HepG2 (cell line): ENCODE measurements at regions not wholly inside any gene's neighbourhood (a gene's known extent, or its start where the extent isn't known, plus 50 kb on each side); places are given as distances from the start of the nearest gene placed in this dataset.

Source experiments
- ATAC-seq: fragments of 200-7000 bp; cut with Tn5 transposase; 3 replicates; pipeline ENCODE4 v1.9.1; 2020; ENCODE audit warnings: mild to moderate bottlenecking, moderate library complexity
- BruUV-seq: library from RNA; stranded (reverse); fragments of 400-500 nt; replicated peaks from 2 replicates; lab custom pipeline; 2021; lab: Mats Ljungman, UMichigan
- CTCF ChIA-PET: fragments of 300-600 bp; formaldehyde crosslinking; extraction: SDS; loops from one replicate; lab custom pipeline; 2021; ENCODE audit warnings: low total read pairs, inconsistent platforms, low intra/inter-chr PET ratio; lab: Yijun Ruan, JAX
- POLR2A ChIA-PET: fragments of 350-600 bp; sonication (Branson Sonifier 250); formaldehyde crosslinking; loops from one replicate; lab custom pipeline; 2020; ENCODE audit warnings: antibody characterized with exemption, inconsistent platforms; lab: Yijun Ruan, JAX
- DNase-seq: peaks from one replicate; pipeline ENCODE4 v3.0.0-alpha.2; 2015; ENCODE audit warnings: low spot score
- FAIRE-seq: peaks from 3 replicates; lab custom pipeline; 2011; peaks lifted over from hg19 to GRCh38; lab: Jason Lieb, UNC
- H2AFZ ChIP-seq: one replicate; pipeline ENCODE4 v1.6.1; 2011; ENCODE audit warnings: low read length, inconsistent platforms
- H3K27ac ChIP-seq: fragments of 300-600 bp; 3 replicates; pipeline ENCODE4 v1.8.0; 2011; ENCODE audit warnings: mixed run types, mild to moderate bottlenecking, mixed read lengths, low read length, inconsistent platforms; ENCODE audit not compliant: insufficient read depth; ENCODE audit errors: extremely low read length
- H3K27me3 ChIP-seq, 2 experiments: fragments of 200-600 bp in 1 of 2; 2 replicates in 1 of 2; 3 replicates in 1 of 2; pipeline versions ENCODE4 v1.6.0 to v1.8.0; 2011; ENCODE audit warnings: low read length in 2 of 2, mild to moderate bottlenecking in 2 of 2, moderate library complexity in 2 of 2, inconsistent platforms in 1 of 2; ENCODE audit not compliant: insufficient read depth in 2 of 2, control insufficient read depth in 1 of 2
- H3K36me3 ChIP-seq, 2 experiments: fragments of 200-600 bp in 1 of 2; replicated peaks in 1 of 2; 2 replicates in 1 of 2; 3 replicates in 1 of 2; pipeline versions ENCODE4 v1.5.1 to v1.8.0; 2011; ENCODE audit warnings: low read length in 2 of 2, inconsistent platforms in 1 of 2; ENCODE audit not compliant: insufficient read depth in 2 of 2, control insufficient read depth in 1 of 2
- H3K4me1 ChIP-seq: 2 replicates; pipeline ENCODE4 v1.5.1; 2012; ENCODE audit warnings: low read length, inconsistent platforms; ENCODE audit not compliant: insufficient read depth
- H3K4me2 ChIP-seq: 2 replicates; pipeline ENCODE4 v1.6.0; 2011; ENCODE audit warnings: low read depth, low read length, inconsistent platforms
- H3K4me3 ChIP-seq, 3 experiments: fragments of 200-600 bp in 1 of 3; sonication (generic), shearing (Covaris generic) in 1 of 3; replicated peaks in 1 of 3; 2 replicates each; pipeline ENCODE4 v1.5.1; 2011 to 2016; ENCODE audit warnings: low read length in 3 of 3, inconsistent platforms in 2 of 3, low read depth in 2 of 3, mild to moderate bottlenecking in 2 of 3, control low read depth in 1 of 3, mixed read lengths in 1 of 3; ENCODE audit not compliant: insufficient read depth in 1 of 3
- H3K79me2 ChIP-seq: one replicate; pipeline ENCODE4 v1.6.1; 2011; ENCODE audit warnings: low read length, inconsistent platforms; ENCODE audit not compliant: insufficient read depth
- H3K9ac ChIP-seq: 2 replicates; pipeline ENCODE4 v1.6.0; 2011; ENCODE audit warnings: mild to moderate bottlenecking, low read depth, low read length, inconsistent platforms; ENCODE audit not compliant: insufficient read depth
- H3K9me3 ChIP-seq: 2 replicates; pipeline ENCODE4 v1.5.1; 2012; ENCODE audit warnings: mild to moderate bottlenecking, low read length
- H4K20me1 ChIP-seq: 2 replicates; pipeline ENCODE4 v1.6.0; 2011; ENCODE audit warnings: inconsistent platforms, mild to moderate bottlenecking, low read length, moderate library complexity; ENCODE audit not compliant: insufficient read depth
- CHD2 ChIP-seq: IDR thresholded peaks from 2 replicates; pipeline ENCODE4 v1.6.1; 2011; ENCODE audit warnings: low read depth, low read length, improper control_type of control experiment
- ZBTB46 ChIP-seq: sonication (generic); formaldehyde crosslinking; IDR thresholded peaks from 2 replicates; pipeline ENCODE4 v1.4.0; 2020; ENCODE audit warnings: mild to moderate bottlenecking, missing genetic modification reagents, borderline replicate concordance
- WGBS: methylation state at CpG from one replicate; pipeline ENCODE4 v1.1.6; 2017; ENCODE audit warnings: low lambda C conversion rate; 5-methylcytosine and 5-hydroxymethylcytosine counted together
- in situ Hi-C: cut with HindIII; loops from 2 replicates; pipeline ENCODE4 v1.10.0; 2017; ENCODE audit warnings: low pct_unique_long_range_greater_than_20kb; ENCODE audit not compliant: extremely low pct_ligation_motif_present
- intact Hi-C: fragments of 100-400 bp; cut with micrococcal nuclease; formaldehyde crosslinking; loops from one replicate; pipeline ENCODE4 v1.10.0; 2022; ENCODE audit not compliant: unreplicated experiment
- TF ChIP-seq, protein P1 (sequence below): sonication (generic); formaldehyde crosslinking; IDR thresholded peaks from 2 replicates; pipeline ENCODE4 v1.4.0; 2020; ENCODE audit warnings: missing genetic modification reagents, borderline replicate concordance

DNA sequence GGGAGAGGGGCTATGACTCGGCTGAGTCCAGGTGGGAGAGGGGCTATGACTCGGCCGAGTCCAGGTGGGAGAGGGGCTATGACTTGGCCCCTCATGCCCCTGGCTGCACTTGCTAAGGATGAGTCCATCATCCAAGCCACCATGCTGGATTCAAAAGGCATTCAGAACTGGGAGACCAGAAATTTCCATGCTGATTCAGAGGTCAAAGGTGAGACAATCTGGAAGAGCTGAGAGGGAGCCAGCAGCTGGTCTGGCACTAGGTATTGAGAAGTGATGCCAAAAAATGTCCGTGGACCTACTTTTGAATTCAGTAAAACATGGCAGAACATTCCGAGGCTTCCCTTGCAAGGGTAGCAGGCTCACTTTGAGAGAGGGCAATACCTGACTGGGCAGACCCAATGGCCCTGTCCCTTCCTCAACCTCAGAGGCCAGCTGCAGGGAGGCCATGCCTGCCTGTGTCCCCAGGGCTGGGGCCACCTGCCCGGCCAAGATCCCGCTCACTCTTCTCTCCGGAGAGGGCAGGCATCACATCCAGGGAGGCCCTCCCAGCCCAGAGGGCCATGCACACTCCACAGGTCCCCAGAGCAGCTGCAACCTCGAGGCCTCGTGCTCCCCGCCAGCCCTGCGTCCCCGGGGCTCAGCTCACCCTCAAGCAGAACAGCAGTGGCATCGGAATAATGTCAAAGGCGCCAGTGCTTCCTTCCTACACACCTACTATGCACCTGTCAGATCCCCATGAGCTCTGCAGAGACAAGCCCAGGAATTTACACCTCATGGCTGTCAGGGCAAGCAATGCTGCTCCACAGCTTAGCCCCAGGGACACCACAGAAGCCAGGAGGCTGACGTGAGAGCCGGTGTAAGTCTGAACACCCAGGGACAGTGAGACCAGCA lies 80.2 kb upstream of the GPC1 start (continued):
- TF ChIP-seq ZBTB46 (CRISPR knock-in tag): no peak

DNA sequence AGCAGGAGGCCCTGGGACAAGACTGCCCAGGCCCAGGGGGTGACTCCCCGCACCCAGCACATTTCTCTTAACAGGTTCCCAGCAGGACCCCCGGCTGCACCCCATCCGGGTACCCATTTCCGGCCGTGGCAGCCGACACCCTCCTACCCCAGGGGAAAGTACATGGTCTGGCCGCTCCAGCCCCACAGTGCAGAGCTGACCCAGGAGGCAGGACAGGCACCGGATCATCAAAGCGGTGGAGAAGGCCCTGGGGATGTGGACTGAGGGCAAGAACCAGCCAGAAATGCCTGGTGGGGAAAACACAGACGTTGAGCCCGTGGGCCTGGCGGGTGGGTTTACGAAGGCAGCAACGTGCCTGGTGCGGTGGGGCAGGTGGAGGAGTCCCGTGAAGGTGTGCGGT lies 79.5 kb upstream of the GPC1 start:
- 28% methylated on average over 12 of the region's 17 CpGs for WGBS
- no peak overlapping the region for H3K9ac ChIP-seq

More for the DNA sequence above, 79.5 kb upstream of the GPC1 start:
- no peak overlapping the region for H3K27ac ChIP-seq
- H3K36me3 ChIP-seq: no peaks in the 10 kb centered on the region
- BruUV-seq: no TSS peak
- no peak overlapping the region for H3K4me3 ChIP-seq
- peaks cover 4% of the 10 kb centered on the region; the same call in 1 of the 2 replicates for H3K9me3 ChIP-seq
- peaks cover 18 to 89% of the 10 kb centered on the region in 2 experiments for H3K27me3 ChIP-seq
- H3K79me2 ChIP-seq: no peaks in the 10 kb centered on the region
- intact Hi-C loops (no loop called here), in situ Hi-C loops (no loop called here)
- no peaks in the 10 kb centered on the region for H3K4me1 ChIP-seq
- FAIRE-seq (no peak), DNase-seq (no peak), ATAC-seq (no peak)
- CTCF ChIA-PET: no interaction called here
- no peak overlapping the region for H3K4me2 ChIP-seq
- no peak overlapping the region for H2AFZ ChIP-seq
- 0 out of 2 replicates have a peak, but pooled peaks cover 3% of the 10 kb centered on the region for H4K20me1 ChIP-seq
- POLR2A ChIA-PET: no interaction called here
- TF ChIP-seq, protein P1, sequence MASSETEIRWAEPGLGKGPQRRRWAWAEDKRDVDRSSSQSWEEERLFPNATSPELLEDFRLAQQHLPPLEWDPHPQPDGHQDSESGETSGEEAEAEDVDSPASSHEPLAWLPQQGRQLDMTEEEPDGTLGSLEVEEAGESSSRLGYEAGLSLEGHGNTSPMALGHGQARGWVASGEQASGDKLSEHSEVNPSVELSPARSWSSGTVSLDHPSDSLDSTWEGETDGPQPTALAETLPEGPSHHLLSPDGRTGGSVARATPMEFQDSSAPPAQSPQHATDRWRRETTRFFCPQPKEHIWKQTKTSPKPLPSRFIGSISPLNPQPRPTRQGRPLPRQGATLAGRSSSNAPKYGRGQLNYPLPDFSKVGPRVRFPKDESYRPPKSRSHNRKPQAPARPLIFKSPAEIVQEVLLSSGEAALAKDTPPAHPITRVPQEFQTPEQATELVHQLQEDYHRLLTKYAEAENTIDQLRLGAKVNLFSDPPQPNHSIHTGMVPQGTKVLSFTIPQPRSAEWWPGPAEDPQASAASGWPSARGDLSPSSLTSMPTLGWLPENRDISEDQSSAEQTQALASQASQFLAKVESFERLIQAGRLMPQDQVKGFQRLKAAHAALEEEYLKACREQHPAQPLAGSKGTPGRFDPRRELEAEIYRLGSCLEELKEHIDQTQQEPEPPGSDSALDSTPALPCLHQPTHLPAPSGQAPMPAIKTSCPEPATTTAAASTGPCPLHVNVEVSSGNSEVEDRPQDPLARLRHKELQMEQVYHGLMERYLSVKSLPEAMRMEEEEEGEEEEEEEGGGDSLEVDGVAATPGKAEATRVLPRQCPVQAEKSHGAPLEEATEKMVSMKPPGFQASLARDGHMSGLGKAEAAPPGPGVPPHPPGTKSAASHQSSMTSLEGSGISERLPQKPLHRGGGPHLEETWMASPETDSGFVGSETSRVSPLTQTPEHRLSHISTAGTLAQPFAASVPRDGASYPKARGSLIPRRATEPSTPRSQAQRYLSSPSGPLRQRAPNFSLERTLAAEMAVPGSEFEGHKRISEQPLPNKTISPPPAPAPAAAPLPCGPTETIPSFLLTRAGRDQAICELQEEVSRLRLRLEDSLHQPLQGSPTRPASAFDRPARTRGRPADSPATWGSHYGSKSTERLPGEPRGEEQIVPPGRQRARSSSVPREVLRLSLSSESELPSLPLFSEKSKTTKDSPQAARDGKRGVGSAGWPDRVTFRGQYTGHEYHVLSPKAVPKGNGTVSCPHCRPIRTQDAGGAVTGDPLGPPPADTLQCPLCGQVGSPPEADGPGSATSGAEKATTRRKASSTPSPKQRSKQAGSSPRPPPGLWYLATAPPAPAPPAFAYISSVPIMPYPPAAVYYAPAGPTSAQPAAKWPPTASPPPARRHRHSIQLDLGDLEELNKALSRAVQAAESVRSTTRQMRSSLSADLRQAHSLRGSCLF (CRISPR knock-in tag): no peak
- no peak for TF ChIP-seq CHD2
